T-cell (primary cell): ENCODE measurements at regions not wholly inside any gene's neighbourhood (a gene's known extent, or its start where the extent isn't known, plus 50 kb on each side); places are given as distances from the start of the nearest gene placed in this dataset.
"Not testable (repeated sequence)": the region's sequence is repeated elsewhere in the genome, so short reads cannot be mapped to it uniquely, and the experiment has no call there.

Source experiments
- ATAC-seq, 4 experiments: fragments of 200-7000 bp in 3 of 4; fragments of 150-1000 bp in 1 of 4; cut with Tn5 transposase; replicated peaks in 1 of 4; 1 replicate in 3 of 4; 2 replicates in 1 of 4; pipeline ENCODE4 v1.10.0; 2021; ENCODE audit warnings: moderate library complexity in 3 of 4, mild to moderate bottlenecking in 2 of 4, moderate number of reproducible peaks in 1 of 4
- CTCF ChIA-PET, 2 donors: fragments of 300-600 bp; sonication (Branson Sonifier 250); formaldehyde crosslinking; loops; one replicate each; lab custom pipeline; 2022; ENCODE audit warnings: antibody characterized with exemption in 2 of 2; lab: Charles Lee
- POLR2A ChIA-PET, 2 donors: fragments of 300-600 bp; sonication (Branson Sonifier 250); formaldehyde crosslinking; loops; one replicate each; lab custom pipeline; 2022; ENCODE audit warnings: antibody characterized with exemption in 2 of 2; lab: Charles Lee
- DNase-seq, 35 experiments: peaks; one replicate each; pipeline versions ENCODE4 v3.0.0 to v3.0.0-alpha.2; 2013 to 2023
- H3K27ac ChIP-seq: one replicate; pipeline ENCODE4 v1.5.1; 2013; ENCODE audit warnings: low read length
- H3K27me3 ChIP-seq, 2 experiments: replicated peaks in 1 of 2; 1 replicate in 1 of 2; 2 replicates in 1 of 2; pipeline versions ENCODE4 v1.6.1 to v1.7.0; 2013; ENCODE audit warnings: low read length in 1 of 2, mixed read lengths in 1 of 2; ENCODE audit not compliant: control insufficient read depth in 2 of 2, insufficient read depth in 2 of 2; ENCODE audit errors: extremely low read depth in 1 of 2
- H3K36me3 ChIP-seq, 2 donors: 1 replicate in 1 of 2; 2 replicates in 1 of 2; pipeline versions ENCODE4 v1.6.1 to v1.7.0; 2013; ENCODE audit warnings: low read length in 1 of 2; ENCODE audit not compliant: control insufficient read depth in 2 of 2, insufficient read depth in 1 of 2; ENCODE audit errors: extremely low read depth in 1 of 2
- H3K4me1 ChIP-seq, 2 experiments: 1 replicate in 1 of 2; 2 replicates in 1 of 2; pipeline versions ENCODE4 v1.6.1 to v1.7.0; 2013; ENCODE audit warnings: low read length in 2 of 2, mixed read lengths in 1 of 2; ENCODE audit not compliant: insufficient read depth in 2 of 2, control insufficient read depth in 1 of 2; ENCODE audit errors: extremely low read depth in 1 of 2
- H3K4me3 ChIP-seq, 2 donors: 1 replicate in 1 of 2; 2 replicates in 1 of 2; pipeline versions ENCODE4 v1.5.1 to v1.7.0; 2013; ENCODE audit warnings: mild to moderate bottlenecking in 2 of 2, low read length in 1 of 2, moderate library complexity in 1 of 2; ENCODE audit not compliant: control insufficient read depth in 1 of 2; ENCODE audit errors: extremely low read depth in 1 of 2
- H3K9me3 ChIP-seq: 2 replicates; pipeline ENCODE4 v1.7.0; 2013
- H3K27ac Mint-ChIP-seq, 2 donors: one replicate each; pipeline ENCODE4 v1.8.0; 2020 to 2021; ENCODE audit warnings: mild to moderate bottlenecking in 2 of 2, mixed read lengths in 2 of 2
- H3K27me3 Mint-ChIP-seq, 2 donors: one replicate each; pipeline ENCODE4 v1.8.0; 2021 to 2022; ENCODE audit warnings: mixed read lengths in 2 of 2
- H3K36me3 Mint-ChIP-seq: one replicate; pipeline ENCODE4 v1.8.0; 2021; ENCODE audit warnings: mixed read lengths
- H3K4me1 Mint-ChIP-seq, 3 donors: one replicate each; pipeline ENCODE4 v1.8.0; 2020 to 2022; ENCODE audit warnings: mixed read lengths in 3 of 3, mild to moderate bottlenecking in 1 of 3
- H3K4me3 Mint-ChIP-seq, 3 donors: one replicate each; pipeline ENCODE4 v1.8.0; 2020 to 2022; ENCODE audit warnings: mild to moderate bottlenecking in 3 of 3, mixed read lengths in 3 of 3, moderate library complexity in 3 of 3
- H3K9me3 Mint-ChIP-seq, 3 donors: one replicate each; pipeline ENCODE4 v1.8.0; 2020 to 2022; ENCODE audit warnings: mixed read lengths in 3 of 3
- WGBS: methylation state at CpG from one replicate; pipeline ENCODE4 v1.1.5; 2013; ENCODE audit warnings: missing lambda C conversion rate; ENCODE audit not compliant: insufficient coverage; 5-methylcytosine and 5-hydroxymethylcytosine counted together

- WGBS, result no CpG with 5 or more reads among the region's 2 CpGs
- Histone ChIP-seq H3K27me3 (no peaks in the 10 kb centered on the region), H3K4me3 (no peak overlapping the region), H3K4me1 (no peaks in the 10 kb centered on the region), H3K27ac (no peak overlapping the region), H3K9me3 (no peaks in the 10 kb centered on the region), H3K36me3 (no peaks in the 10 kb centered on the region)
- Mint-ChIP-seq H3K4me3 (no peak overlapping the region), H3K36me3 (no peaks in the 10 kb centered on the region), H3K27ac (no peak overlapping the region), H3K9me3 (peaks cover 6 to 18% (median 14%) of the 10 kb centered on the region in 3 donors), H3K4me1 (no peaks in the 10 kb centered on the region), H3K27me3 (no peaks in the 10 kb centered on the region)
- ATAC-seq (no peak), DNase-seq (no peak)
- POLR2A ChIA-PET, result no interaction called here
- CTCF ChIA-PET, result interaction anchor here in 1 of 2 donors (0.5 kb wide), 1 partner anchor 15 kb away, joined by 3 read pairs; no protein-coding TSS in a partner anchor
These were observed 876.8 kb downstream of the FAT4 start for GRCh38 chr4:126191536-126191935.

DNA sequence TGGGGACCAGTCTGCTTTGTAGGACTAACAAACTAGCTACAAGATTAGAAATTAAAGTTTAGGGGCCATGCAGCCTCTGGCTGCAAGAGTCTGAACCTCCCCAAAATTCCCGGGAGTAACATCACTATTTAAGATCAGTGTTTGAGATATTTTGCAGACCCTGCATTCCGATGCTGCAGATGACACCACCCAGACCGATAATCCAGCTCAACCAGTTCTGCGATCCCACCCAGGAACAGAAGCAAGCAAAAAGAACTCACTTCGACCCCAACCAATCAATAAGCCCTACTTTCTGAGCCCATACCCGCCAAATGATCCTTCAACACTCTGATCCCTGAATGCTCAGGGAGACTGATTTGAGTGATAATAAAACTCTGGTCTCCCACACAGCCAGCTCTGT is 877.8 kb downstream of the FAT4 start:
- no peaks in the 10 kb centered on the region for H3K9me3 ChIP-seq
- H3K27me3 ChIP-seq, result no peaks in the 10 kb centered on the region
- Mint-ChIP-seq H3K9me3 (peaks cover 11 to 18% (median 14%) of the 10 kb centered on the region in 3 donors), H3K36me3 (no peaks in the 10 kb centered on the region), H3K4me3 (no peak overlapping the region), H3K27me3 (no peaks in the 10 kb centered on the region), H3K4me1 (no peaks in the 10 kb centered on the region), H3K27ac (no peak overlapping the region)
- H3K4me3 ChIP-seq, result no peak overlapping the region
- H3K36me3 ChIP-seq, result no peaks in the 10 kb centered on the region
- H3K27ac ChIP-seq, result no peak overlapping the region
- 93% methylated on average over 4 of the region's 6 CpGs for WGBS
- CTCF ChIA-PET, result no interaction called here
- POLR2A ChIA-PET, result no interaction called here
- ATAC-seq, result no peak
- DNase-seq, result no peak
- H3K4me1 ChIP-seq, result no peaks in the 10 kb centered on the region

GRCh38 chr4:126201251-126202138 is 886.7 kb downstream of the FAT4 start:
- peaks cover 3 to 23% (median 9%) of the 10 kb centered on the region in 3 donors for H3K9me3 Mint-ChIP-seq
- H3K4me1 Mint-ChIP-seq, H3K4me3 ChIP-seq, H3K4me1 ChIP-seq, H3K27ac Mint-ChIP-seq, ATAC-seq, H3K36me3 ChIP-seq, H3K4me3 Mint-ChIP-seq, DNase-seq, H3K36me3 Mint-ChIP-seq, H3K9me3 ChIP-seq, H3K27ac ChIP-seq, H3K27me3 ChIP-seq, CTCF ChIA-PET, H3K27me3 Mint-ChIP-seq: not testable (repeated sequence)
- POLR2A ChIA-PET, result interaction anchor here in 1 of 2 donors (0.5 kb wide), 1 partner anchor 24 kb away, joined by 3 read pairs; no protein-coding TSS in a partner anchor
- WGBS, result 90% methylated on average over 41 of the region's 53 CpGs

GRCh38 chr4:126202226-126202625 is 887.5 kb downstream of the FAT4 start:
- no peak overlapping the region for H3K27ac Mint-ChIP-seq
- H3K4me1 ChIP-seq, result no peaks in the 10 kb centered on the region
- WGBS, result 66% methylated on average over 2 of the region's 3 CpGs
- no peak for DNase-seq
- no peaks in the 10 kb centered on the region for H3K4me1 Mint-ChIP-seq
- H3K27me3 ChIP-seq, result no peaks in the 10 kb centered on the region
- POLR2A ChIA-PET, result no interaction called here
- peaks cover 3 to 19% (median 9%) of the 10 kb centered on the region in 3 donors for H3K9me3 Mint-ChIP-seq
- no peaks in the 10 kb centered on the region for H3K27me3 Mint-ChIP-seq
- no peak for ATAC-seq
- CTCF ChIA-PET, result no interaction called here
- no peaks in the 10 kb centered on the region for H3K36me3 ChIP-seq
- H3K4me3 ChIP-seq, result no peak overlapping the region
- no peak overlapping the region for H3K27ac ChIP-seq
- H3K4me3 Mint-ChIP-seq, result no peak overlapping the region
- no peaks in the 10 kb centered on the region for H3K36me3 Mint-ChIP-seq
- no peaks in the 10 kb centered on the region for H3K9me3 ChIP-seq

- no CpG with 5 or more reads among the region's 3 CpGs for WGBS
- no peak for ATAC-seq
- DNase-seq, result no peak
- POLR2A ChIA-PET, result no interaction called here
- H3K36me3 ChIP-seq, result no peaks in the 10 kb centered on the region
- H3K9me3 Mint-ChIP-seq, result peaks cover 5 to 16% (median 6%) of the 10 kb centered on the region in 3 donors
- no peak overlapping the region for H3K4me3 ChIP-seq
- CTCF ChIA-PET, result no interaction called here
- H3K27me3 ChIP-seq, result no peaks in the 10 kb centered on the region
- no peak overlapping the region for H3K4me3 Mint-ChIP-seq
- no peaks in the 10 kb centered on the region for H3K27me3 Mint-ChIP-seq
- H3K36me3 Mint-ChIP-seq, result no peaks in the 10 kb centered on the region
- H3K9me3 ChIP-seq, result no peaks in the 10 kb centered on the region
- no peak overlapping the region for H3K27ac ChIP-seq
- no peaks in the 10 kb centered on the region for H3K4me1 ChIP-seq
- no peaks in the 10 kb centered on the region for H3K4me1 Mint-ChIP-seq
- H3K27ac Mint-ChIP-seq, result no peak overlapping the region
These were observed 893.2 kb downstream of the FAT4 start for GRCh38 chr4:126207910-126208309.

DNA sequence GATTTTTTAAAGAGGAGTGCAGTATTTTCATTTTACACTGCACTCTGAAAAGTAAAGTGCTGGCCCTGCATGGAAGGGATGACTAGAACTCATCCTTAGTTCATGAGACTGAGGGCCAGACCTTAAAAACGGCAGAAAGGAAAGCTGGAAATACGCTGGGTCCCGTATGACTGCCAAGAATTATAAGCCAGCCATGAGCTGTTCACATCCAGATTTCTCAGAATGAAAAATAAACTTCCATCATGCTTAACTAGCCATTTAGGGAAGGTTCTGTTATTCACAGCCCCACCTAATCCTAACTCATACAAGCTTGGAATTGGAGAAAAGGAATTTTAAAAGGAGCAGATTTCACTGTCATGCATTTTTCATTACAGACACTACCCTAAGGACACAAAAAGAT is 894.4 kb downstream of the FAT4 start:
- H3K27ac Mint-ChIP-seq, result no peak overlapping the region

More for the DNA sequence above, 894.4 kb downstream of the FAT4 start:
- CTCF ChIA-PET, result no interaction called here
- H3K4me1 ChIP-seq, result no peaks in the 10 kb centered on the region
- 73% methylated on average over 3 of the region's 3 CpGs for WGBS
- H3K4me3 ChIP-seq, result no peak overlapping the region
- no peaks in the 10 kb centered on the region for H3K27me3 ChIP-seq
- no peaks in the 10 kb centered on the region for H3K36me3 ChIP-seq
- H3K27me3 Mint-ChIP-seq, result no peaks in the 10 kb centered on the region
- DNase-seq (no peak), ATAC-seq (no peak)
- H3K27ac ChIP-seq, result no peak overlapping the region
- H3K9me3 Mint-ChIP-seq, result peaks cover 2 to 13% (median 3%) of the 10 kb centered on the region in 3 donors
- H3K4me1 Mint-ChIP-seq, result no peaks in the 10 kb centered on the region
- H3K4me3 Mint-ChIP-seq, result no peak overlapping the region
- POLR2A ChIA-PET, result no interaction called here
- no peaks in the 10 kb centered on the region for H3K9me3 ChIP-seq
- no peaks in the 10 kb centered on the region for H3K36me3 Mint-ChIP-seq
